ENCODE measurements at regions not wholly inside any gene's neighbourhood (a gene's known extent, or its start where the extent isn't known, plus 50 kb on each side); places are given as distances from the start of the nearest gene placed in this dataset.

DNA sequence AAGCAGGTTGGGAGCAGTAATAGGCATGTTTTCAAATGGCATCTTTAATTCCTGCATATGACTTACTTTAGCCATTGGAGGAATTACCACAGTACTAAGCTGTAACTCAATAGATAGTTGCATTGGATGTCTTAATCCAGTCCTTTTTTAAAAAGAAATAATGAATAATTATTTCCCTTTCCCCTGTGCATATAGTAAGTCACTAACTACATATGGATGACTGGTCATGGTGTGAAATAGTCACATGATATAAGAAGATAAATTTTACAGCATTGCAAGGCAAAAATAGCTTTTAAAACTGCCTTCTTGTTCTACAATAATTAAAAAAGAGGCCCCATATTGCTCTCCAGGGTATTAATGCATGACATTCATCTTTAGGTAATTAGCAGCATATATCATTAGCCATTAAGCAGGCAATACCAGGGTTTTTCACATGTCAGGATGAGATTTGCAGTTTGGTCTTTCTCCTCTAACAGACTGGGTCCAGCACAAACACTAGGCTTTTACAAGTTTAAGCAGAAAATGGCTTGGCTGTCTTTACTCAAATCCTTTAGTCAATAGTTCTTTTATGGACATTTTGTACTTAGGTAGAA, 606.4 kb upstream of the RORB start:
- TF ChIP-seq, protein P1, sequence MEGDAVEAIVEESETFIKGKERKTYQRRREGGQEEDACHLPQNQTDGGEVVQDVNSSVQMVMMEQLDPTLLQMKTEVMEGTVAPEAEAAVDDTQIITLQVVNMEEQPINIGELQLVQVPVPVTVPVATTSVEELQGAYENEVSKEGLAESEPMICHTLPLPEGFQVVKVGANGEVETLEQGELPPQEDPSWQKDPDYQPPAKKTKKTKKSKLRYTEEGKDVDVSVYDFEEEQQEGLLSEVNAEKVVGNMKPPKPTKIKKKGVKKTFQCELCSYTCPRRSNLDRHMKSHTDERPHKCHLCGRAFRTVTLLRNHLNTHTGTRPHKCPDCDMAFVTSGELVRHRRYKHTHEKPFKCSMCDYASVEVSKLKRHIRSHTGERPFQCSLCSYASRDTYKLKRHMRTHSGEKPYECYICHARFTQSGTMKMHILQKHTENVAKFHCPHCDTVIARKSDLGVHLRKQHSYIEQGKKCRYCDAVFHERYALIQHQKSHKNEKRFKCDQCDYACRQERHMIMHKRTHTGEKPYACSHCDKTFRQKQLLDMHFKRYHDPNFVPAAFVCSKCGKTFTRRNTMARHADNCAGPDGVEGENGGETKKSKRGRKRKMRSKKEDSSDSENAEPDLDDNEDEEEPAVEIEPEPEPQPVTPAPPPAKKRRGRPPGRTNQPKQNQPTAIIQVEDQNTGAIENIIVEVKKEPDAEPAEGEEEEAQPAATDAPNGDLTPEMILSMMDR (IDR thresholded peaks at IDR 0.05): no peak
- Histone ChIP-seq H3K9me3 (no peaks in the 10 kb centered on the region), H3K27me3 (ENCODE audit: low read depth) (no peaks in the 10 kb centered on the region), H3K4me1 (no peaks in the 10 kb centered on the region), H3K27ac (no peak overlapping the region), H3K36me3 (no peaks in the 10 kb centered on the region), H3K4me3 (no peak overlapping the region)
- intact Hi-C loops (cut with DNase I): no loop called here
- ATAC-seq (no peak), DNase-seq (no peak)

DNA sequence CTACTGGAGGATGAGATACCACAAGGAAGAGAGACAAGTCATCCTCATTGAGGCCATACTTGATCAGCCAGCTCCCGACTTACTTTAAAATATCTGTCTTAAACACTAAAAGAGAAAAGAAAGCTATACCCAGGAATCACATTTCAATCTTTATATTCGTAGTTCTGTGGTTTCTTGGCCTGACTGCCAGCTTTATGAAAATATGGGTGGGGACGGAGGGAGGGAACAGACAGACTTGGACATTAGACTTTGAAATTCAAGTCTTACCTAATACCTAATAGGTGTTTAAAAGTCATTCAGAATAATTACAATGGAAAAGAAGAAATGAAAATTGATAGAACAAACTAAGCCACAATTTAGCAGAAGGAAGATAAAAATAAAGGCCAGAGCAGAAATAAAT, 604.8 kb upstream of the RORB start:
- Histone ChIP-seq H3K36me3 (no peaks in the 10 kb centered on the region), H3K27me3 (ENCODE audit: low read depth) (no peaks in the 10 kb centered on the region), H3K9me3 (no peaks in the 10 kb centered on the region), H3K27ac (no peak overlapping the region), H3K4me1 (no peaks in the 10 kb centered on the region), H3K4me3 (no peak overlapping the region)
- TF ChIP-seq, protein P1 (IDR thresholded peaks at IDR 0.05): no peak
- DNase-seq: no peak
- intact Hi-C loops (cut with DNase I): no loop called here
- no peak for ATAC-seq

DNA sequence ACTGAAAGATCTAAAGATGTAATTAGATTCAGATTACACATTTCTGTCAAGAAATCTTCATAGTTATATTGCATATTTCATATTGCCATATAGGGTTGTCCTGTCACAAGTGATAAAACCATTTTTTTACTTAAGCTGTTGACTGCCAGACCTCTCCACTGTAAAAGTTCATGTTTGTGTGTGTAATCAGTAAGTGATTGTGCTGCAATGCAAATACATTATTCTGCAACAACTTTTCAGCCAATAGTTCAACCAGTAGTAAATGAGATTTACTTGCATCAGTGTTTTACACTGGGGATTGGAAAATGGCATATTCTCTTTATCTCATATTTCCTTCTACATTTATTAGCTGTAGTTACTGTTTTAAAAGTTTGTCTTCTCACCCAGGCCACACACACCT, 603.9 kb upstream of the RORB start:
- H3K27ac ChIP-seq: no peak overlapping the region
- H3K4me1 ChIP-seq: no peaks in the 10 kb centered on the region
- intact Hi-C loops (cut with DNase I): no loop called here
- no peak overlapping the region for H3K4me3 ChIP-seq
- no peaks in the 10 kb centered on the region for H3K36me3 ChIP-seq
- H3K9me3 ChIP-seq: no peaks in the 10 kb centered on the region
- DNase-seq: no peak
- no peak for ATAC-seq
- no peaks in the 10 kb centered on the region for H3K27me3 ChIP-seq (ENCODE audit: low read depth)
- TF ChIP-seq, protein P1 (IDR thresholded peaks at IDR 0.05): no peak

DNA sequence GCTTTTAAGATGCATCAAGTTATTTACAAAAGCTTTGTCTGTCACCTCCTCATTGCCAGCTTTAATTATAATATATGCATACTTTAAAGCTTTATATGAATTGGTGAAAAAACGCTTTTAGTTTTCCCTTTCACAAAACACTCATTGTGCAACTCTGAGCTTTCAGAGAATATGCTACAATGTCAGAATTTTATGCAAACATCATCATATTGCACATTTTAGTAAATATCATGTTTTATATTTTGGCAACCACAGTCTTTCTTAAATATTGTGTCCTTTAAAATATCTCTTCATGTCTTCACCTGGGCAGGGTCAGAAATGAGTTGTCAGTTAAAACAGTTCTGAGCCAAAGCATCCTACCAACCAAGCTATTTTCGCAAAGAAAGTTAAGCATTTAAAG, 601.1 kb upstream of the RORB start:
- no peaks in the 10 kb centered on the region for H3K27me3 ChIP-seq (ENCODE audit: low read depth)
- TF ChIP-seq, protein P1 (IDR thresholded peaks at IDR 0.05): no peak
- intact Hi-C loops (cut with DNase I): no loop called here
- ATAC-seq: no peak
- no peak overlapping the region for H3K27ac ChIP-seq
- no peaks in the 10 kb centered on the region for H3K36me3 ChIP-seq
- no peaks in the 10 kb centered on the region for H3K4me1 ChIP-seq
- no peak for DNase-seq
- H3K9me3 ChIP-seq: no peaks in the 10 kb centered on the region
- no peak overlapping the region for H3K4me3 ChIP-seq

DNA sequence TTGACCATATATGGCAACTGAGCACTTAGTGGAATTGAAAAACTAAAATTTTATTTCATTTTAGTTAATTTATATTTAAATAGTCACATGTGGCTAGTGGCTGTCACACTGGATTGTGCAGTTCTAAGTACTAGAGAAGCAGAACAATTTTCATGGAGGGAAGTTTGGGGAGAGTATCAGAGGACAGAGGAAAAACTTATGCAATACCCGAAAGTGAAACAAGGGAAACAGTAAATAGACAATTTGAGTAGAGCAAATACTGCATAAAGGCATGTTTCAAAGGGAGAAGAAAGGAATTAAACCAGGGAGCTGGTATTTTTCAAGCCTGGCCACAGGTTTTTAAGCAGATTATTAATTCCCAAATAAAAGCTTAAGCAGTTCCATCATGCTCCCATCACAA, 590.5 kb upstream of the RORB start:
- Histone ChIP-seq H3K9me3 (no peaks in the 10 kb centered on the region), H3K27ac (no peak overlapping the region), H3K27me3 (ENCODE audit: low read depth) (no peaks in the 10 kb centered on the region), H3K4me1 (no peaks in the 10 kb centered on the region), H3K4me3 (no peak overlapping the region), H3K36me3 (no peaks in the 10 kb centered on the region)
- ATAC-seq: no peak
- TF ChIP-seq, protein P1 (IDR thresholded peaks at IDR 0.05): no peak
- DNase-seq: no peak
- intact Hi-C loops (cut with DNase I): no loop called here

DNA sequence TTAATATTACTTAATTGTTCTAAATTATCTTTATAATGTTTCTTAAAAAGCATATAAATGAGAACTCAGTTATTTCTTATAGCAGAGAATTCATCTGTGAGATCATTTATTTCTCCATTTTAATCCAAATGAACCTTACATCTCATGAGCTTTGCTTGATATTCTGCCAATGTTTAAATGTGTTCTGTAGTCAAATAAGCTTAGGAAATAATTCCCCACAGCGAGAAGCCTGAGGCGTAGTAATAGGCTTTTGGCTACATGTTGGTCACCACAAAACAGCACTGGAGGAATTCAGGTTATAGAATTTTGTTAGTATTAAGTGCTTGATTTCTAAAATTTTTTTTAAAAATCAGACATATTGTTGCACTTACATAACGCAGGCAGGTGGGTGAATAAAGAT, 585.3 kb upstream of the RORB start:
- intact Hi-C loops (cut with DNase I): no loop called here
- TF ChIP-seq, protein P1 (IDR thresholded peaks at IDR 0.05): no peak
- no peak for ATAC-seq
- no peak for DNase-seq
- Histone ChIP-seq H3K4me1 (no peaks in the 10 kb centered on the region), H3K4me3 (no peak overlapping the region), H3K36me3 (no peaks in the 10 kb centered on the region), H3K27ac (no peak overlapping the region), H3K27me3 (ENCODE audit: low read depth) (no peaks in the 10 kb centered on the region), H3K9me3 (no peaks in the 10 kb centered on the region)

Measured in lower lobe of right lung (tissue), 2 donors.